HEK293T (cell line): ENCODE measurements at regions not wholly inside any gene's neighbourhood (a gene's known extent, or its start where the extent isn't known, plus 50 kb on each side); places are given as distances from the start of the nearest gene placed in this dataset.

Experiments
- FOXK2 ChIP-seq: fragments of 450-650 bp; IDR thresholded peaks from 2 replicates; pipeline ENCODE4 v1.6.1; 2016; ENCODE audit warnings: mild to moderate bottlenecking
- FOXM1 ChIP-seq: fragments of 450-650 bp; IDR thresholded peaks from 2 replicates; pipeline ENCODE4 v1.6.1; 2017; ENCODE audit warnings: mild to moderate bottlenecking, borderline replicate concordance
- HDGF ChIP-seq: fragments of 450-650 bp; IDR thresholded peaks from 2 replicates; pipeline ENCODE4 v1.6.1; 2017; ENCODE audit warnings: antibody characterized with exemption, borderline replicate concordance
- L3MBTL2 ChIP-seq: fragments of 450-650 bp; conservative IDR thresholded peaks from 2 replicates; pipeline ENCODE4 v1.6.1; 2016; ENCODE audit warnings: mild to moderate bottlenecking
- PKNOX1 ChIP-seq: fragments of 450-650 bp; IDR thresholded peaks from 2 replicates; pipeline ENCODE4 v1.6.1; 2016

DNA sequence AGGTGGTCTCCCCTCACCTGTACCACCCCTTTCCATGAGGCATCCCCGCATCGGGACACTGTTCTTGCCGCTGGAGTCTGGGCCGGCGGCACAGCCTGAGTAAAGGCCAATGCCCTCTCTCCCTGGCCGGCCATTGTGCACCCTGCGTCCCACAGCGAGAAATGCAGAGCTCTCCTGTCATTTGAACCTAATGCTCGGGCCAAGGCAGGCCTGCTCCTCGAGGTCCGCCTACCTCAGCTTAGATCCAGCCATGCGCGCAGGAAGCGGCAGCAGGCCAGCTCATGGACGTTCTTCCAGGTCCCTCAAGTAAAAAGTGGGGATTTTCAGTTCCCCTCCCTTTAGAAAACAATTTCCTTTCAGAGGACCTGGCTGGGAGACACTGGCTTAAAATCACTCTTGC, 135.0 kb downstream of the HSD17B3 start:
- TF ChIP-seq FOXM1 (no peak), L3MBTL2 (no peak), HDGF (no peak), FOXK2 (no peak), PKNOX1 (no peak)
